Liver (tissue), 8 donors: ENCODE measurements at regions not wholly inside any gene's neighbourhood (a gene's known extent, or its start where the extent isn't known, plus 50 kb on each side); places are given as distances from the start of the nearest gene placed in this dataset.

Experiments
- DNase-seq: peaks from one replicate; pipeline ENCODE4 v3.0.0-alpha.2; 2017; ENCODE audit warnings: low spot score
- H3K27ac ChIP-seq, 2 donors: one replicate each; pipeline ENCODE4 v1.7.0; 2013; ENCODE audit warnings: inconsistent platforms in 2 of 2, low read length in 2 of 2, control low read depth in 1 of 2, low read depth in 1 of 2, mild to moderate bottlenecking in 1 of 2
- H3K27me3 ChIP-seq, 4 donors: one replicate each; pipeline versions ENCODE4 v1.6.1 to v1.7.0; 2013; ENCODE audit warnings: low read length in 3 of 4, inconsistent platforms in 1 of 4, mild to moderate bottlenecking in 1 of 4, moderate library complexity in 1 of 4; ENCODE audit not compliant: control insufficient read depth in 4 of 4, insufficient read depth in 4 of 4
- H3K36me3 ChIP-seq, 4 donors: one replicate each; pipeline versions ENCODE4 v1.6.1 to v1.7.0; 2013; ENCODE audit warnings: low read length in 3 of 4, mild to moderate bottlenecking in 3 of 4, low read depth in 1 of 4, moderate library complexity in 1 of 4; ENCODE audit not compliant: control insufficient read depth in 4 of 4, insufficient read depth in 3 of 4
- H3K4me1 ChIP-seq, 4 donors: one replicate each; pipeline versions ENCODE4 v1.6.1 to v1.7.0; 2013; ENCODE audit warnings: low read length in 3 of 4, mild to moderate bottlenecking in 3 of 4, moderate library complexity in 1 of 4; ENCODE audit not compliant: control insufficient read depth in 4 of 4, insufficient read depth in 4 of 4
- H3K4me3 ChIP-seq, 3 donors: one replicate each; pipeline versions ENCODE4 v1.6.1 to v1.7.0; 2013; ENCODE audit warnings: low read length in 3 of 3, control low read depth in 1 of 3, low read depth in 1 of 3, mild to moderate bottlenecking in 1 of 3
- H3K9ac ChIP-seq, 2 donors: one replicate each; pipeline ENCODE4 v1.7.0; 2013; ENCODE audit warnings: low read length in 2 of 2, mild to moderate bottlenecking in 2 of 2, moderate library complexity in 2 of 2, control low read depth in 1 of 2, low read depth in 1 of 2
- H3K9me3 ChIP-seq, 4 donors: one replicate each; pipeline versions ENCODE4 v1.6.1 to v1.7.0; 2013; ENCODE audit warnings: low read length in 3 of 4; ENCODE audit not compliant: control insufficient read depth in 4 of 4
- ATF3 ChIP-seq: IDR thresholded peaks from 2 replicates; pipeline ENCODE4 v1.6.1; 2016; ENCODE audit warnings: antibody characterized with exemption
- CTCF ChIP-seq: fragments of 150-350 bp; IDR thresholded peaks from 2 replicates; pipeline ENCODE4 v1.5.1; 2017; ENCODE audit warnings: improper control_type of control experiment, low read depth, low read length; ENCODE audit not compliant: missing input control
- EGR1 ChIP-seq, 2 donors: IDR thresholded peaks; 2 replicates each; pipeline ENCODE4 v1.6.1; 2016 to 2018; ENCODE audit warnings: antibody characterized with exemption in 2 of 2, low read depth in 2 of 2
- FOXA1 ChIP-seq: IDR thresholded peaks from 2 replicates; pipeline ENCODE4 v1.6.1; 2016; ENCODE audit warnings: antibody characterized with exemption
- FOXA2 ChIP-seq: IDR thresholded peaks from 2 replicates; pipeline ENCODE4 v1.6.1; 2016; ENCODE audit warnings: antibody characterized with exemption
- GABPA ChIP-seq, 2 donors: IDR thresholded peaks in 1 of 2; conservative IDR thresholded peaks in 1 of 2; 2 replicates each; pipeline ENCODE4 v1.6.1; 2016; ENCODE audit warnings: antibody characterized with exemption in 2 of 2, mild to moderate bottlenecking in 1 of 2, moderate library complexity in 1 of 2
- HNF4A ChIP-seq, 2 donors: conservative IDR thresholded peaks; 2 replicates each; pipeline ENCODE4 v1.6.1; 2016; ENCODE audit warnings: antibody characterized with exemption in 2 of 2, mild to moderate bottlenecking in 2 of 2
- HNF4G ChIP-seq: IDR thresholded peaks from 2 replicates; pipeline ENCODE4 v1.6.1; 2016; ENCODE audit warnings: antibody characterized with exemption
- JUND ChIP-seq, 2 donors: IDR thresholded peaks; 2 replicates each; pipeline ENCODE4 v1.6.1; 2016; ENCODE audit warnings: antibody characterized with exemption in 2 of 2
- MAX ChIP-seq: IDR thresholded peaks from 2 replicates; pipeline ENCODE4 v1.6.1; 2016; ENCODE audit warnings: antibody characterized with exemption
- NR2F2 ChIP-seq: IDR thresholded peaks from 2 replicates; pipeline ENCODE4 v1.6.1; 2016; ENCODE audit warnings: antibody characterized with exemption
- RAD21 ChIP-seq, 2 donors: IDR thresholded peaks; 2 replicates each; pipeline ENCODE4 v1.6.1; 2016; ENCODE audit warnings: antibody characterized with exemption in 2 of 2, mild to moderate bottlenecking in 2 of 2
- REST ChIP-seq: IDR thresholded peaks from 2 replicates; pipeline ENCODE4 v1.6.1; 2016; ENCODE audit warnings: antibody characterized with exemption, mild to moderate bottlenecking
- RXRA ChIP-seq, 2 donors: IDR thresholded peaks; 2 replicates each; pipeline ENCODE4 v1.6.1; 2017 to 2018; ENCODE audit warnings: antibody characterized with exemption in 2 of 2, mild to moderate bottlenecking in 1 of 2
- SP1 ChIP-seq: IDR thresholded peaks from 2 replicates; pipeline ENCODE4 v1.6.1; 2018; ENCODE audit warnings: antibody characterized with exemption, mild to moderate bottlenecking
- TAF1 ChIP-seq: conservative IDR thresholded peaks from 2 replicates; pipeline ENCODE4 v1.6.1; 2016; ENCODE audit warnings: antibody characterized with exemption, mild to moderate bottlenecking
- YY1 ChIP-seq: IDR thresholded peaks from 2 replicates; pipeline ENCODE4 v1.6.1; 2016; ENCODE audit warnings: antibody characterized with exemption, mild to moderate bottlenecking
- ZBTB33 ChIP-seq: IDR thresholded peaks from 2 replicates; pipeline ENCODE4 v1.6.1; 2016; ENCODE audit warnings: antibody characterized with exemption
- WGBS: extraction: QIAGEN DNeasy Blood & Tissue Kit; methylation state at CpG from one replicate; pipeline ENCODE4 v1.1.7; 2013; 5-methylcytosine and 5-hydroxymethylcytosine counted together
- donor health status: healthy.
- donor health status: healthy.
- donor health status: healthy.
- donor health status: healthy.
- donor health status: healthy.

- DNase-seq: no peak
- Histone ChIP-seq H3K4me1 (no peaks in the 10 kb centered on the region), H3K4me3 (no peak overlapping the region), H3K27ac (no peak overlapping the region), H3K9me3 (no peaks in the 10 kb centered on the region), H3K27me3 (no peaks in the 10 kb centered on the region), H3K9ac (no peak overlapping the region), H3K36me3 (no peaks in the 10 kb centered on the region)
- 52% methylated on average over 4 of the region's 4 CpGs for WGBS
- TF ChIP-seq FOXA1 (no peak), SP1 (no peak), HNF4A (conservative IDR thresholded peaks at IDR 0.05) (no peak), EGR1 (IDR thresholded peaks at IDR 0.05; ENCODE audit: low read depth in 2 of 2) (no peak), JUND (IDR thresholded peaks at IDR 0.05) (no peak), HNF4G (no peak), ZBTB33 (no peak), NR2F2 (peak; percentile 81), REST (no peak)
Measured at GRCh38 chr1:65090406-65090805, 57.6 kb upstream of the AK4 start.

- H3K27me3 ChIP-seq: no peaks in the 10 kb centered on the region
- H3K9ac ChIP-seq: no peak overlapping the region
- 93% methylated on average over 2 of the region's 2 CpGs for WGBS
- TF ChIP-seq NR2F2 (no peak), ZBTB33 (no peak), CTCF (no peak), YY1 (no peak), MAX (no peak), FOXA1 (no peak), HNF4A (conservative IDR thresholded peaks at IDR 0.05) (no peak), ATF3 (no peak), RXRA (IDR thresholded peaks at IDR 0.05) (no peak), FOXA2 (no peak), TAF1 (no peak), RAD21 (IDR thresholded peaks at IDR 0.05) (no peak), SP1 (no peak), EGR1 (IDR thresholded peaks at IDR 0.05; ENCODE audit: low read depth in 2 of 2) (no peak), REST (no peak), JUND (IDR thresholded peaks at IDR 0.05) (no peak), HNF4G (no peak), GABPA (IDR thresholded peaks at IDR 0.05 in 1 of 2, conservative IDR thresholded peaks at IDR 0.05 in 1 of 2) (no peak)
- no peak for DNase-seq
- H3K4me3 ChIP-seq: no peak overlapping the region
- H3K4me1 ChIP-seq: no peaks in the 10 kb centered on the region
- H3K9me3 ChIP-seq: no peaks in the 10 kb centered on the region
- no peaks in the 10 kb centered on the region for H3K36me3 ChIP-seq
- no peak overlapping the region for H3K27ac ChIP-seq
Measured at GRCh38 chr1:65092691-65093090, 55.3 kb upstream of the AK4 start.
